Lower lobe of right lung (tissue), 2 donors: ENCODE measurements at regions not wholly inside any gene's neighbourhood (a gene's known extent, or its start where the extent isn't known, plus 50 kb on each side); places are given as distances from the start of the nearest gene placed in this dataset.

Source experiments
- ATAC-seq, 2 donors: fragments of 200-7000 bp; cut with Tn5 transposase; one replicate each; pipeline ENCODE4 v1.9.1; 2020 to 2022; ENCODE audit warnings: mild to moderate bottlenecking in 2 of 2, moderate library complexity in 2 of 2
- DNase-seq: peaks from one replicate; pipeline ENCODE4 v3.0.0-alpha.2; 2020
- H3K27ac ChIP-seq: fragments of 200-600 bp; one replicate; pipeline ENCODE4 v1.8.0; 2022
- H3K27me3 ChIP-seq: fragments of 200-600 bp; one replicate; pipeline ENCODE4 v1.8.0; 2022; ENCODE audit warnings: low read depth
- H3K36me3 ChIP-seq: fragments of 200-600 bp; one replicate; pipeline ENCODE4 v1.8.0; 2022; ENCODE audit warnings: mild to moderate bottlenecking
- H3K4me1 ChIP-seq: fragments of 200-600 bp; one replicate; pipeline ENCODE4 v1.8.0; 2022
- H3K4me3 ChIP-seq: fragments of 200-600 bp; one replicate; pipeline ENCODE4 v1.8.0; 2022; ENCODE audit warnings: mild to moderate bottlenecking
- H3K9me3 ChIP-seq: fragments of 200-600 bp; one replicate; pipeline ENCODE4 v1.8.0; 2022
- CTCF ChIP-seq: fragments of 200-600 bp; IDR thresholded peaks from one replicate; pipeline ENCODE4 v1.8.0; 2022; ENCODE audit warnings: antibody characterized with exemption, mild to moderate bottlenecking
- intact Hi-C: fragments of 100-400 bp; cut with DNase I; formaldehyde crosslinking; loops from one replicate; pipeline ENCODE4 v1.11.0; 2022
- donor health status: DM: no; HTN: yes; CAD: no; lungs with severe emphysema.

GRCh38 chr10:2438248-2438939 lies 629.0 kb upstream of the PFKP start:
- Histone ChIP-seq H3K36me3 (no peaks in the 10 kb centered on the region), H3K4me3 (no peak overlapping the region), H3K27ac (no peak overlapping the region), H3K4me1 (no peaks in the 10 kb centered on the region), H3K27me3 (no peaks in the 10 kb centered on the region), H3K9me3 (no peaks in the 10 kb centered on the region)
- TF ChIP-seq CTCF: no peak
- intact Hi-C loops: no loop called here
- ATAC-seq (no peak), DNase-seq (no peak)

DNA sequence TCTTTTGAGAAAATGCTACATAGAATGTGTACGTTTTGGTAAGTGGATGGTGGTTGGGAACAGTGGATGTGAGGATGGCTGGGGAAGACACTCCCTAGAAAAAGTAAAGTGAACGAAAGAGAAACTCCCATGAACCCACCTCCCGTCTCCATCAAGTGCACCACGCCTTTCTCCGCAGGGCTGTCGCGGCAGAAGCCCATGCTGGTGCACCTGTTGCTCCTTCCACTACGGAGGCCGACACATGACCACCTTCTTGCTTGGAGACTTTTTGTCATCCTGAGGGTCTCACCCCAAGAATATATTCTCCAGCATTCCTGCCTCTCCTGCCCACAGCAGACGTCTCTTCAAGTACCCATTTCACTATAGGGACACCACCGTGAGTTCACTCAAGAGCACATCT lies 630.4 kb upstream of the PFKP start:
- no peak for TF ChIP-seq CTCF
- Histone ChIP-seq H3K9me3 (no peaks in the 10 kb centered on the region), H3K36me3 (no peaks in the 10 kb centered on the region), H3K4me1 (no peaks in the 10 kb centered on the region), H3K27me3 (no peaks in the 10 kb centered on the region), H3K4me3 (no peak overlapping the region), H3K27ac (no peak overlapping the region)
- intact Hi-C loops: no loop called here
- ATAC-seq (no peak), DNase-seq (no peak)

DNA sequence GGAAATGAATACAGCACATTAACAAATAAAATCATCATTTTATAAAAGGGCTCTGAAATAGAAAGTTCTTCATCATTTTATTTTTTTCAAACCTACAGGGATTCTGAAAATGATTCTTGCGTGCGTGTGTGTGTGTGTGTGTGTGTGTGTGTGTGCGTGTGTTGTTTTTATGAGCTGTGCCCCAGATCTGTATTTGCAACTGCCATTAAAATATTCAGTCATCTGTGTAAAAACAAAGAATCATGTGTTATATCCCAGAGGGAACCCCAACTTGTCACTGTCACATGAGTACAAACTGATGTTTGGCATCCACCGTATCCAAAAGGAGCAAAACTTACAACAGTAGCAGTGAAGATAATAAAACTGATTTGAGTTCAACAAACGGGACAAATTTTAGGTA lies 635.4 kb upstream of the PFKP start:
- intact Hi-C loops: no loop called here
- no peak for ATAC-seq

DNA sequence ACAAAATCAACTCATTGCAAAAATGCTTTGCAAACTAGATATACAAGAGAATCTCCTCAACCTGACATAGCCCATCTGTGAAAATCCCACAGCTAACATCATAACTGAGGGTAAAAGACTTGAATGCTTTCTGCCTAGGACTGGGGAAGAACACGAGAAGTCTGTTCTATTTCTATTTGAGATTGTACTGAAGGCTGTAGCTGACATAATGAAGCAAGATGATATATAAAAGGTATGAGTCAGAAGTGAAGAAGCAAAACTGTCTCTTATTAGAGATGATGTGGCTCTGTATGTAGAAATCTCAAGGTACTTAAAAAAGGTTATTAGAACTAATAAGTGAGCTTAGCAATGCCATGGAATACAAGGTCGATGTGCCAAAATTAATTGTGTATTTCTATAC lies 639.9 kb upstream of the PFKP start:
- intact Hi-C loops: no loop called here

More for the DNA sequence above, 635.4 kb upstream of the PFKP start:
- no peak for TF ChIP-seq CTCF
- Histone ChIP-seq H3K27ac (no peak overlapping the region), H3K36me3 (no peaks in the 10 kb centered on the region), H3K9me3 (no peaks in the 10 kb centered on the region), H3K4me1 (no peaks in the 10 kb centered on the region), H3K4me3 (no peak overlapping the region), H3K27me3 (no peaks in the 10 kb centered on the region)
- DNase-seq: no peak

GRCh38 chr10:2425320-2425719 lies 642.0 kb upstream of the PFKP start:
- intact Hi-C loops: no loop called here
- DNase-seq (no peak), ATAC-seq (no peak)
- Histone ChIP-seq H3K4me1 (no peaks in the 10 kb centered on the region), H3K9me3 (no peaks in the 10 kb centered on the region), H3K36me3 (no peaks in the 10 kb centered on the region), H3K27me3 (no peaks in the 10 kb centered on the region), H3K27ac (no peak overlapping the region), H3K4me3 (no peak overlapping the region)
- TF ChIP-seq CTCF: no peak

More for the DNA sequence above, 639.9 kb upstream of the PFKP start:
- no peaks in the 10 kb centered on the region for H3K27me3 ChIP-seq
- ATAC-seq (no peak), DNase-seq (no peak)
- no peaks in the 10 kb centered on the region for H3K9me3 ChIP-seq
- no peak overlapping the region for H3K27ac ChIP-seq
- H3K36me3 ChIP-seq: no peaks in the 10 kb centered on the region
- no peak for TF ChIP-seq CTCF
- no peak overlapping the region for H3K4me3 ChIP-seq
- no peaks in the 10 kb centered on the region for H3K4me1 ChIP-seq

DNA sequence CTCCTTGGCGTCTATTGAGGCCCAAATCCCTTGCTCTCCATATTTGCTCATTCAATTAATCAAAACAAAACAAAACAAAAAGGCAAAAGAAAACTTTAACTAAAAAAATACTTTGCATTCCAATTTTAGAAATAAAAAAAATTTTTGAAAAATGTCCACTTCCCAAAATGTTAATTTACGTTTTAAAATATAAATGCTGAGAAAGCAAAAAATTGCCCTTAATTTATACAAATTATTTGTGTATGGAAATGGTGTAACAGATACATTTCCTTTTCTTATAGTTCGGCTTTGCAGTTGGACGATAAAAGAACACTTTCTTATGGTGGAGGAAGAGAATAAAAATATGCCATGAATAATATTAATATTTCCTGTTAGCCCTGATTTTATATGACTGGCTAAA lies 652.8 kb upstream of the PFKP start:
- no peak for TF ChIP-seq CTCF
- ATAC-seq (no peak), DNase-seq (no peak)
- H3K27ac ChIP-seq: no peak overlapping the region
- H3K4me1 ChIP-seq: no peaks in the 10 kb centered on the region
- no peaks in the 10 kb centered on the region for H3K9me3 ChIP-seq
- intact Hi-C loops: no loop called here
- H3K36me3 ChIP-seq: no peaks in the 10 kb centered on the region
- no peak overlapping the region for H3K4me3 ChIP-seq
- H3K27me3 ChIP-seq: no peaks in the 10 kb centered on the region
